Activated T-helper 1 cell treated with anti-CD3 and anti-CD28 coated beads, Interleukin-12 subunit alpha, Interleukin-12 subunit beta, Interleukin-2, Interleukin-4 antibody, amounts not matched to agents 30 ng/mL and 10 ng/mL and 1 ng/mL, durations not matched to agents 14 hours and 24 hours and 36 hours (primary cell): ENCODE measurements at regions not wholly inside any gene's neighbourhood (a gene's known extent, or its start where the extent isn't known, plus 50 kb on each side); places are given as distances from the start of the nearest gene placed in this dataset.
"Not testable (repeated sequence)": the region's sequence is repeated elsewhere in the genome, so short reads cannot be mapped to it uniquely, and the experiment has no call there.

Experiments
- DNase-seq: peaks from one replicate; pipeline ENCODE4 v3.0.0; 2021; ENCODE audit warnings: low spot score
- H3K27ac Mint-ChIP-seq: one replicate; pipeline ENCODE4 v1.8.0; 2021; ENCODE audit warnings: mild to moderate bottlenecking, mixed read lengths
- H3K27me3 Mint-ChIP-seq: one replicate; pipeline ENCODE4 v1.8.0; 2022; ENCODE audit warnings: mild to moderate bottlenecking, moderate library complexity, mixed read lengths; ENCODE audit not compliant: insufficient read depth
- H3K36me3 Mint-ChIP-seq: one replicate; pipeline ENCODE4 v1.8.0; 2021; ENCODE audit warnings: low read depth, mixed read lengths
- H3K4me1 Mint-ChIP-seq: one replicate; pipeline ENCODE4 v1.8.0; 2021; ENCODE audit warnings: low read depth, mixed read lengths
- H3K4me3 Mint-ChIP-seq: one replicate; pipeline ENCODE4 v1.8.0; 2021; ENCODE audit warnings: mild to moderate bottlenecking, moderate library complexity, mixed read lengths
- H3K9me3 Mint-ChIP-seq: one replicate; pipeline ENCODE4 v1.8.0; 2021; ENCODE audit warnings: mixed read lengths
- intact Hi-C: fragments of 100-400 bp; cut with micrococcal nuclease; formaldehyde crosslinking; loops from one replicate; pipeline ENCODE4 v1.15.1; 2024

- Mint-ChIP-seq H3K27ac (no peak overlapping the region), H3K4me3 (no peak overlapping the region)
These were observed 832.3 kb upstream of the ADGRB3 start for GRCh38 chr6:67802771-67803170.

GRCh38 chr6:67792996-67793395 is 842.1 kb upstream of the ADGRB3 start:
- H3K4me3 Mint-ChIP-seq: no peak overlapping the region
- DNase-seq: no peak
- H3K27me3 Mint-ChIP-seq: no peaks in the 10 kb centered on the region
- H3K9me3 Mint-ChIP-seq: no peaks in the 10 kb centered on the region
- H3K27ac Mint-ChIP-seq: no peak overlapping the region
- no peaks in the 10 kb centered on the region for H3K4me1 Mint-ChIP-seq
- intact Hi-C loops: no loop called here
- H3K36me3 Mint-ChIP-seq: no peaks in the 10 kb centered on the region

More at GRCh38 chr6:67802771-67803170, 832.3 kb upstream of the ADGRB3 start:
- H3K4me1 Mint-ChIP-seq: no peaks in the 10 kb centered on the region
- intact Hi-C loops: no loop called here
- H3K9me3 Mint-ChIP-seq: peaks cover 6% of the 10 kb centered on the region
- H3K27me3 Mint-ChIP-seq: no peaks in the 10 kb centered on the region
- H3K36me3 Mint-ChIP-seq: no peaks in the 10 kb centered on the region
- no peak for DNase-seq

GRCh38 chr6:67790569-67790968 is 844.5 kb upstream of the ADGRB3 start:
- DNase-seq: no peak
- H3K27me3 Mint-ChIP-seq: no peaks in the 10 kb centered on the region
- H3K36me3 Mint-ChIP-seq: no peaks in the 10 kb centered on the region
- no peak overlapping the region for H3K4me3 Mint-ChIP-seq
- intact Hi-C loops: no loop called here
- H3K4me1 Mint-ChIP-seq: no peaks in the 10 kb centered on the region
- H3K27ac Mint-ChIP-seq: no peak overlapping the region
- no peaks in the 10 kb centered on the region for H3K9me3 Mint-ChIP-seq

- H3K9me3 Mint-ChIP-seq, H3K27me3 Mint-ChIP-seq, H3K4me3 Mint-ChIP-seq, intact Hi-C loops, DNase-seq, H3K36me3 Mint-ChIP-seq, H3K4me1 Mint-ChIP-seq, H3K27ac Mint-ChIP-seq: not testable (repeated sequence)
These were observed 848.0 kb upstream of the ADGRB3 start for GRCh38 chr6:67787119-67787518.

- H3K9me3 Mint-ChIP-seq: no peaks in the 10 kb centered on the region
- no peak overlapping the region for H3K4me3 Mint-ChIP-seq
- intact Hi-C loops: no loop called here
- no peaks in the 10 kb centered on the region for H3K27me3 Mint-ChIP-seq
- DNase-seq: no peak
- H3K4me1 Mint-ChIP-seq: no peaks in the 10 kb centered on the region
- H3K36me3 Mint-ChIP-seq: no peaks in the 10 kb centered on the region
- H3K27ac Mint-ChIP-seq: no peak overlapping the region
These were observed 855.2 kb upstream of the ADGRB3 start for GRCh38 chr6:67779876-67780275.

- intact Hi-C loops: no loop called here
- no peaks in the 10 kb centered on the region for H3K4me1 Mint-ChIP-seq
- no peak for DNase-seq
- H3K27ac Mint-ChIP-seq: no peak overlapping the region
- no peaks in the 10 kb centered on the region for H3K36me3 Mint-ChIP-seq
- H3K4me3 Mint-ChIP-seq: no peak overlapping the region
- H3K9me3 Mint-ChIP-seq: no peaks in the 10 kb centered on the region
- no peaks in the 10 kb centered on the region for H3K27me3 Mint-ChIP-seq
These were observed 859.7 kb upstream of the ADGRB3 start for GRCh38 chr6:67775333-67775732.

- peaks cover 3% of the 10 kb centered on the region for H3K9me3 Mint-ChIP-seq
- H3K4me3 Mint-ChIP-seq: no peak overlapping the region
- H3K4me1 Mint-ChIP-seq: no peaks in the 10 kb centered on the region
- no peaks in the 10 kb centered on the region for H3K36me3 Mint-ChIP-seq
- intact Hi-C loops: no loop called here
- no peak overlapping the region for H3K27ac Mint-ChIP-seq
- no peaks in the 10 kb centered on the region for H3K27me3 Mint-ChIP-seq
- no peak for DNase-seq
These were observed 866.1 kb upstream of the ADGRB3 start for GRCh38 chr6:67768972-67769371.

- H3K4me3 Mint-ChIP-seq, H3K36me3 Mint-ChIP-seq, H3K27me3 Mint-ChIP-seq, H3K9me3 Mint-ChIP-seq, DNase-seq, H3K27ac Mint-ChIP-seq, intact Hi-C loops, H3K4me1 Mint-ChIP-seq: not testable (repeated sequence)
These were observed 867.8 kb upstream of the ADGRB3 start for GRCh38 chr6:67767046-67767822.

GRCh38 chr6:67766057-67766456 is 869.0 kb upstream of the ADGRB3 start:
- no peak for DNase-seq
- Mint-ChIP-seq H3K4me3 (no peak overlapping the region), H3K36me3 (no peaks in the 10 kb centered on the region), H3K27ac (no peak overlapping the region), H3K9me3 (peaks cover 7% of the 10 kb centered on the region), H3K4me1 (no peaks in the 10 kb centered on the region), H3K27me3 (no peaks in the 10 kb centered on the region)
- intact Hi-C loops: no loop called here

GRCh38 chr6:67759001-67759400 is 876.1 kb upstream of the ADGRB3 start:
- H3K4me3 Mint-ChIP-seq: no peak overlapping the region
- peaks cover 1% of the 10 kb centered on the region for H3K27me3 Mint-ChIP-seq
- intact Hi-C loops: no loop called here
- H3K4me1 Mint-ChIP-seq: no peaks in the 10 kb centered on the region
- peaks cover 3% of the 10 kb centered on the region for H3K9me3 Mint-ChIP-seq
- no peaks in the 10 kb centered on the region for H3K36me3 Mint-ChIP-seq
- H3K27ac Mint-ChIP-seq: no peak overlapping the region
- no peak for DNase-seq

GRCh38 chr6:67757465-67758033 is 877.5 kb upstream of the ADGRB3 start:
- no peak overlapping the region for H3K27ac Mint-ChIP-seq
- no peaks in the 10 kb centered on the region for H3K36me3 Mint-ChIP-seq
- no peak overlapping the region for H3K4me3 Mint-ChIP-seq
- intact Hi-C loops: no loop called here
- peaks cover 1% of the 10 kb centered on the region for H3K27me3 Mint-ChIP-seq
- no peak for DNase-seq
- no peaks in the 10 kb centered on the region for H3K9me3 Mint-ChIP-seq
- no peaks in the 10 kb centered on the region for H3K4me1 Mint-ChIP-seq

GRCh38 chr6:67748521-67748920 is 886.6 kb upstream of the ADGRB3 start:
- Mint-ChIP-seq H3K9me3 (peaks cover 11% of the 10 kb centered on the region), H3K4me1 (no peaks in the 10 kb centered on the region), H3K4me3 (no peak overlapping the region), H3K36me3 (no peaks in the 10 kb centered on the region), H3K27ac (no peak overlapping the region), H3K27me3 (no peaks in the 10 kb centered on the region)
- DNase-seq: no peak
- intact Hi-C loops: no loop called here

- intact Hi-C loops: no loop called here
- DNase-seq: no peak
- H3K27ac Mint-ChIP-seq: no peak overlapping the region
- no peaks in the 10 kb centered on the region for H3K9me3 Mint-ChIP-seq
- H3K27me3 Mint-ChIP-seq: peaks cover 2% of the 10 kb centered on the region
- H3K4me1 Mint-ChIP-seq: no peaks in the 10 kb centered on the region
- no peaks in the 10 kb centered on the region for H3K36me3 Mint-ChIP-seq
- H3K4me3 Mint-ChIP-seq: no peak overlapping the region
These were observed 898.3 kb upstream of the ADGRB3 start for GRCh38 chr6:67736816-67737215.

GRCh38 chr6:67736161-67736560 is 898.9 kb upstream of the ADGRB3 start:
- no peaks in the 10 kb centered on the region for H3K9me3 Mint-ChIP-seq
- H3K4me3 Mint-ChIP-seq: no peak overlapping the region
- DNase-seq: no peak
- intact Hi-C loops: no loop called here
- no peaks in the 10 kb centered on the region for H3K4me1 Mint-ChIP-seq
- peaks cover 2% of the 10 kb centered on the region for H3K27me3 Mint-ChIP-seq
- H3K27ac Mint-ChIP-seq: no peak overlapping the region
- H3K36me3 Mint-ChIP-seq: no peaks in the 10 kb centered on the region
